Esophagus muscularis mucosa (tissue), 4 donors: ENCODE measurements at regions not wholly inside any gene's neighbourhood (a gene's known extent, or its start where the extent isn't known, plus 50 kb on each side); places are given as distances from the start of the nearest gene placed in this dataset.

ENCODE experiments used
- DNase-seq: peaks from one replicate; pipeline ENCODE4 v3.0.0-alpha.2; 2017; ENCODE audit errors: extremely low spot score
- H3K27ac ChIP-seq, 4 donors: fragments of 200-600 bp; sonication (generic); replicated peaks in 1 of 4; 1 replicate in 3 of 4; 2 replicates in 1 of 4; pipeline ENCODE4 v1.5.1; 2016 to 2019; ENCODE audit warnings: mild to moderate bottlenecking in 1 of 4
- H3K27me3 ChIP-seq, 4 donors: fragments of 200-600 bp; sonication (generic); one replicate each; pipeline versions ENCODE4 v1.5.1 to v1.6.0; 2016 to 2019
- H3K36me3 ChIP-seq, 4 donors: fragments of 200-600 bp; sonication (generic); one replicate each; pipeline ENCODE4 v1.5.1; 2016 to 2019
- H3K4me1 ChIP-seq, 4 donors: fragments of 200-600 bp; sonication (generic); one replicate each; pipeline ENCODE4 v1.5.1; 2016 to 2019
- H3K4me3 ChIP-seq, 4 donors: fragments of 200-600 bp; sonication (generic); 1 replicate in 2 of 4; 2 replicates in 2 of 4; pipeline ENCODE4 v1.5.1; 2016 to 2019; ENCODE audit warnings: mild to moderate bottlenecking in 4 of 4, moderate library complexity in 1 of 4
- H3K9me3 ChIP-seq, 4 donors: fragments of 200-600 bp; sonication (generic); 1 replicate in 3 of 4; 2 replicates in 1 of 4; pipeline ENCODE4 v1.5.1; 2016 to 2019
- CTCF ChIP-seq, 3 experiments: fragments of 200-600 bp in 2 of 3; fragments of 450-650 bp in 1 of 3; sonication (generic) in 2 of 3; IDR thresholded peaks; one replicate each; pipeline ENCODE4 v1.5.1; 2017 to 2019; ENCODE audit warnings: antibody characterized with exemption in 3 of 3, mild to moderate bottlenecking in 2 of 3, moderate library complexity in 1 of 3
- EP300 ChIP-seq: sonication (generic); formaldehyde crosslinking; IDR thresholded peaks from one replicate; pipeline ENCODE4 v1.6.1; 2017; ENCODE audit warnings: antibody characterized with exemption
- POLR2A ChIP-seq: fragments of 450-650 bp; IDR thresholded peaks from one replicate; pipeline ENCODE4 v1.6.1; 2017; ENCODE audit warnings: antibody characterized with exemption, moderate library complexity, mild to moderate bottlenecking, low read depth
- POLR2AphosphoS5 ChIP-seq, 2 donors: sonication (generic); formaldehyde crosslinking; IDR thresholded peaks; one replicate each; pipeline ENCODE4 v1.6.1; 2017; ENCODE audit warnings: antibody characterized with exemption in 2 of 2
- WGBS: methylation state at CpG from one replicate; pipeline ENCODE4 v1.1.5; 2018; 5-methylcytosine and 5-hydroxymethylcytosine counted together
- intact Hi-C: fragments of 100-400 bp; cut with DNase I; formaldehyde crosslinking; loops from one replicate; pipeline ENCODE4 v1.15.1; 2023

- Histone ChIP-seq H3K36me3 (no peaks in the 10 kb centered on the region), H3K4me3 (no peak overlapping the region), H3K4me1 (peaks cover 0 to 7% (median 0%) of the 10 kb centered on the region in 4 donors), H3K27ac (no peak overlapping the region), H3K9me3 (peaks cover 0 to 5% (median 0%) of the 10 kb centered on the region in 4 donors), H3K27me3 (no peaks in the 10 kb centered on the region)
- DNase-seq = no peak
- intact Hi-C loops = no loop called here
- TF ChIP-seq CTCF (IDR thresholded peaks at IDR 0.05) (no peak), POLR2AphosphoS5 (IDR thresholded peaks at IDR 0.05) (no peak), EP300 (no peak), POLR2A (no peak)
- 74% methylated on average over 1 of the region's 1 CpG for WGBS
Measured at GRCh38 chr12:91846466-91847055, 299.1 kb downstream of the BTG1 start.

- TF ChIP-seq CTCF (IDR thresholded peaks at IDR 0.05) (no peak), EP300 (no peak), POLR2A (no peak), POLR2AphosphoS5 (IDR thresholded peaks at IDR 0.05) (no peak)
- no peak for DNase-seq
- peaks cover 0 to 6% (median 2%) of the 10 kb centered on the region in 4 donors for H3K9me3 ChIP-seq
- 85% methylated on average over 1 of the region's 1 CpG for WGBS
- no peaks in the 10 kb centered on the region for H3K27me3 ChIP-seq
- H3K4me3 ChIP-seq = no peak overlapping the region
- peaks cover 0 to 2% (median 0%) of the 10 kb centered on the region in 4 donors for H3K4me1 ChIP-seq
- no peak overlapping the region for H3K27ac ChIP-seq
- intact Hi-C loops = no loop called here
- H3K36me3 ChIP-seq = no peaks in the 10 kb centered on the region
Measured at GRCh38 chr12:91845365-91845764, 300.3 kb downstream of the BTG1 start.

- no peak for DNase-seq
- intact Hi-C loops = no loop called here
- Histone ChIP-seq H3K4me1 (no peaks in the 10 kb centered on the region), H3K4me3 (no peak overlapping the region), H3K27ac (no peak overlapping the region), H3K36me3 (no peaks in the 10 kb centered on the region), H3K27me3 (no peaks in the 10 kb centered on the region), H3K9me3 (peaks cover 0 to 6% (median 2%) of the 10 kb centered on the region in 4 donors)
- no peak for TF ChIP-seq EP300
- no peak for TF ChIP-seq POLR2AphosphoS5 (IDR thresholded peaks at IDR 0.05)
- no peak for TF ChIP-seq CTCF (IDR thresholded peaks at IDR 0.05)
- TF ChIP-seq POLR2A = no peak
Measured at GRCh38 chr12:91841822-91842221, 303.8 kb downstream of the BTG1 start.

- Histone ChIP-seq H3K4me3 (no peak overlapping the region), H3K36me3 (no peaks in the 10 kb centered on the region), H3K4me1 (no peaks in the 10 kb centered on the region), H3K27ac (no peak overlapping the region), H3K9me3 (peaks cover 0 to 6% (median 0%) of the 10 kb centered on the region in 4 donors), H3K27me3 (no peaks in the 10 kb centered on the region)
- TF ChIP-seq POLR2AphosphoS5 (IDR thresholded peaks at IDR 0.05) = no peak
- no peak for TF ChIP-seq EP300
- no peak for TF ChIP-seq POLR2A
- TF ChIP-seq CTCF (IDR thresholded peaks at IDR 0.05) = no peak
- DNase-seq = no peak
- intact Hi-C loops = no loop called here
- WGBS = 90% methylated on average over 1 of the region's 1 CpG
Measured at GRCh38 chr12:91836696-91837095, 308.9 kb downstream of the BTG1 start.

GRCh38 chr12:91836264-91836663, 309.4 kb downstream of the BTG1 start:
- no peak for DNase-seq
- H3K27me3 ChIP-seq = no peaks in the 10 kb centered on the region
- WGBS = 76% methylated on average over 1 of the region's 1 CpG

More at GRCh38 chr12:91836264-91836663, 309.4 kb downstream of the BTG1 start:
- Histone ChIP-seq H3K27ac (no peak overlapping the region), H3K4me1 (no peaks in the 10 kb centered on the region), H3K36me3 (no peaks in the 10 kb centered on the region), H3K9me3 (peaks cover 0 to 6% (median 0%) of the 10 kb centered on the region in 4 donors), H3K4me3 (no peak overlapping the region)
- intact Hi-C loops = no loop called here
- no peak for TF ChIP-seq POLR2A
- no peak for TF ChIP-seq POLR2AphosphoS5 (IDR thresholded peaks at IDR 0.05)
- TF ChIP-seq CTCF (IDR thresholded peaks at IDR 0.05) = no peak
- no peak for TF ChIP-seq EP300
